ENCODE measurements at regions not wholly inside any gene's neighbourhood (a gene's known extent, or its start where the extent isn't known, plus 50 kb on each side); places are given as distances from the start of the nearest gene placed in this dataset.

DNA sequence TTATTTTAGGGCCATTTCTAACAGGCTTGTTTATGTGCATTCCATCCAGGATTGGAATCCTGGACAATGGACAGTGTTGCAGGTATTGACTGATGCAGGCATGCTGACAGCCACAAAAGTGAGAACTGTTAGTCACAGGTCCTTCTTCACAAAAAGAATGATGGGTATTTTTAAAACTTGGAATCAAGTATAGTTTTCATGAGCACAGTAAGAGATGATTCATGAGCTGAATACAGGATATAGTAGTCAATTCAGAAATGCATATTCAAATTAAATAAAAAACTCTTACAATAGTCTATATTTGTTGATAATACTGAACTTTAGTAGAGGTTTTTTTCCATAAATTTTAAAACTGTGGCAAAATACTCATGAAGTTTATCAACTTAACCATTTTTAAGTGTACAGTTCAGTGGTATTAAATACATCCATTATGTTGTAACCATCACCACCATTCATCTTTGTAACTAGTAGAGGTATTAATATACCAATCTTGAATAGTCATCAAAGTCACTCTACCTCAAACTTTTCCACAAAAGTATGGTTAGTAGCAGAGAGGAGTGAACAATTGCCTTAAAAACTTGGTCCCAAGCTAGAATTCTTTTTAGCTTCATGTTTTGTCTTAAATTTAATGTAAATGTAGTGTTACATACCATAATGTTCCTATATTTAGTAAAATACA lies 79.5 kb downstream of the KCNRG start:
- TF ChIP-seq, protein P1, sequence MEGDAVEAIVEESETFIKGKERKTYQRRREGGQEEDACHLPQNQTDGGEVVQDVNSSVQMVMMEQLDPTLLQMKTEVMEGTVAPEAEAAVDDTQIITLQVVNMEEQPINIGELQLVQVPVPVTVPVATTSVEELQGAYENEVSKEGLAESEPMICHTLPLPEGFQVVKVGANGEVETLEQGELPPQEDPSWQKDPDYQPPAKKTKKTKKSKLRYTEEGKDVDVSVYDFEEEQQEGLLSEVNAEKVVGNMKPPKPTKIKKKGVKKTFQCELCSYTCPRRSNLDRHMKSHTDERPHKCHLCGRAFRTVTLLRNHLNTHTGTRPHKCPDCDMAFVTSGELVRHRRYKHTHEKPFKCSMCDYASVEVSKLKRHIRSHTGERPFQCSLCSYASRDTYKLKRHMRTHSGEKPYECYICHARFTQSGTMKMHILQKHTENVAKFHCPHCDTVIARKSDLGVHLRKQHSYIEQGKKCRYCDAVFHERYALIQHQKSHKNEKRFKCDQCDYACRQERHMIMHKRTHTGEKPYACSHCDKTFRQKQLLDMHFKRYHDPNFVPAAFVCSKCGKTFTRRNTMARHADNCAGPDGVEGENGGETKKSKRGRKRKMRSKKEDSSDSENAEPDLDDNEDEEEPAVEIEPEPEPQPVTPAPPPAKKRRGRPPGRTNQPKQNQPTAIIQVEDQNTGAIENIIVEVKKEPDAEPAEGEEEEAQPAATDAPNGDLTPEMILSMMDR (IDR thresholded peaks at IDR 0.05) = no peak
- no peak for TF ChIP-seq POLR2A (IDR thresholded peaks at IDR 0.05)
- DNase-seq = no peak
- intact Hi-C loops (cut with DNase I) = no loop called here
- Histone ChIP-seq H3K9me3 (no peaks in the 10 kb centered on the region), H3K27ac (no peak overlapping the region), H3K4me1 (peaks cover 0 to 25% (median 2%) of the 10 kb centered on the region in 4 donors), H3K36me3 (no peaks in the 10 kb centered on the region), H3K27me3 (no peaks in the 10 kb centered on the region), H3K4me3 (no peak overlapping the region)
- ATAC-seq = no peak

DNA sequence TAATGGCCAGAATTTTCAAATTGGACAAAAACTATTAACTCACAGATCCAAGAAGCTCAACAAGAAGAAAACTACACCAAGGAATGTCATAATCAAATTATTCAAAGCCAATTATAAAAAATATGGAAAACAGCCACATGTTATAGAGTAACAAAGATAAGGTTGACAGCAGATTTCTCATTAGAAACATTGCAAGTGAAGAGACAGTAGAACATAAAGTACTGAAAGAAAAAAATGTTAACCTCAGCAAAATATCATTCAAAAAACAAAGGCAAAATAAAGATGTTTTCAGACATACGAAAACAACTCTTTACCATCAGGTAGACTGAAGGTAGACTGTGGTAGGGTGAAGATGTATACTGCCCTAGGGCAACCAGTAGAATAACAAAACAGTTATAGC lies 83.4 kb downstream of the KCNRG start:
- Histone ChIP-seq H3K4me1 (peaks cover 0 to 8% (median 0%) of the 10 kb centered on the region in 4 donors), H3K27me3 (no peaks in the 10 kb centered on the region), H3K4me3 (no peak overlapping the region), H3K9me3 (no peaks in the 10 kb centered on the region), H3K36me3 (no peaks in the 10 kb centered on the region), H3K27ac (no peak overlapping the region)
- WGBS (ENCODE audit: insufficient coverage, low coverage, low lambda C conversion rate, missing lambda C conversion rate) = 100% methylated on average over 1 of the region's 1 CpG
- DNase-seq = no peak
- intact Hi-C loops (cut with DNase I) = no loop called here
- no peak for ATAC-seq
- TF ChIP-seq POLR2A (IDR thresholded peaks at IDR 0.05) = no peak
- TF ChIP-seq, protein P1 (IDR thresholded peaks at IDR 0.05) = no peak

DNA sequence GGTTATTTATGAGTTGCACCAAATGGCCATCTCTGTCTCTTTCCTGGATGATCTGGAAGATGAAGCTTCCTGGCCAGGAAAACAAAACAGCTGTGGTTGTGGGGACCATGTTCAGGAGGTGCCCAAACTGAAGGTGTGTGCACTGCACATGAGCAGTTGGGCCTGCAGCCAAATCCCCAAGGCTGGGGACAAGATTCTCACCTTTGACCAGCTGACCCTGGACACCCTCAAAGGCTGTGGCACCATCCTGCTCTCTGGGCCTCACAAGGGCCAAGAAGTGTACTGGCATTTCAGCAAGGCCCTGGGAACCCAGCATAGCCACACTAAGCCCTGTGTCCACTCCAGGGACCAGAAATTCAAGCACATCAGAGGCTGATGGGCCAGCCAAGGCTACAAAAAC lies 84.2 kb downstream of the KCNRG start:
- intact Hi-C loops (cut with DNase I) = no loop called here
- H3K36me3 ChIP-seq = no peaks in the 10 kb centered on the region
- no peak for TF ChIP-seq POLR2A (IDR thresholded peaks at IDR 0.05)
- TF ChIP-seq, protein P1 (IDR thresholded peaks at IDR 0.05) = no peak
- peaks cover 0 to 8% (median 0%) of the 10 kb centered on the region in 4 donors for H3K4me1 ChIP-seq
- H3K9me3 ChIP-seq = no peaks in the 10 kb centered on the region
- H3K27me3 ChIP-seq = no peaks in the 10 kb centered on the region
- H3K4me3 ChIP-seq = no peak overlapping the region
- DNase-seq (peak in 1 of 3 donors; percentile 75), ATAC-seq (peak; percentile 24 to 89 (median 82))
- H3K27ac ChIP-seq = no peak overlapping the region

DNA sequence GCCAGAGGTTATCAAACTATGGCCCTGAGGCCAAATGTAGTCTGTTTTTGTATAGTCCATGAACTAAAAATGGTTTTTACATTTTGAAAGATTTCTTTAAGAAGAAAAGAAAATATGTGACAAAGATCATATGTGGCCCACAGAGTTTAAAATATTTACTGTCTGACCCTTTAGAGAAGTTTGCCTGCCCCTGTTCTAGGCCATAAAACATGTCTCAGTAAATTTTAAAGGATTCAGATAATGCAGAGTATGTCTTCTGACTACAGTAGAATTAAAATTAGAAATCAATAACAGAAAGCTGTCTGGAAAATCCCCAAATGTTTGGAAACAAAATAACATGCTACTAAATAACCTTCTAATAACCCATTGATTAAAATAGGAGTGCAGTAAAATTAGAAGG lies 86.3 kb downstream of the KCNRG start:
- no peak overlapping the region for H3K4me3 ChIP-seq
- DNase-seq = no peak
- H3K4me1 ChIP-seq = peaks cover 0 to 8% (median 0%) of the 10 kb centered on the region in 4 donors
- H3K27me3 ChIP-seq = no peaks in the 10 kb centered on the region
- no peak for ATAC-seq
- no peaks in the 10 kb centered on the region for H3K9me3 ChIP-seq
- no peak overlapping the region for H3K27ac ChIP-seq
- intact Hi-C loops (cut with DNase I) = no loop called here
- no peaks in the 10 kb centered on the region for H3K36me3 ChIP-seq
- TF ChIP-seq, protein P1 (IDR thresholded peaks at IDR 0.05) = no peak
- TF ChIP-seq POLR2A (IDR thresholded peaks at IDR 0.05) = no peak

DNA sequence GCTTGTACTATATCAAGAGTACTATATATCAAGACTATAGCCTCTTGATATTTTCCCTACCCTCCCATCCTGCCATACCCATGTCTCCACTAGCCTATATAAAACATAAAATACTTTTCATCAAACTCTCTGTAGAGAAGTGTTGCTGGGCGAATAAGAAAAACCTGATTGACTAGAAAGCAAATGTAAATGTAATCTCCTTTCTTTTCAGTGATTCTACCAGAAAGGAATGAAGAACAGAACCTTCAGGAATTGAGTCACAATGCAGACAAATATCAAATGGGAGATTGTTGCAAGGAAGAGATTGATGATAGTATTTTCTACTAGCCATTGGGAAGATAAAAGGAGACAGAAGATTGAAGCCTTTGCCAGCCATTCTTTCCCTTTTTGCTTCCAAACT lies 89.2 kb downstream of the KCNRG start:
- Histone ChIP-seq H3K9me3 (no peaks in the 10 kb centered on the region), H3K4me1 (peaks cover 0 to 5% (median 0%) of the 10 kb centered on the region in 4 donors), H3K27me3 (no peaks in the 10 kb centered on the region), H3K36me3 (no peaks in the 10 kb centered on the region), H3K27ac (no peak overlapping the region), H3K4me3 (no peak overlapping the region)
- DNase-seq = no peak
- WGBS (ENCODE audit: insufficient coverage, low coverage, low lambda C conversion rate, missing lambda C conversion rate) = 93% methylated on average over 1 of the region's 1 CpG
- no peak for ATAC-seq
- TF ChIP-seq POLR2A (IDR thresholded peaks at IDR 0.05) = no peak
- TF ChIP-seq, protein P1 (IDR thresholded peaks at IDR 0.05) = no peak
- intact Hi-C loops (cut with DNase I) = no loop called here
